Body of pancreas (tissue), 4 donors: ENCODE measurements at regions not wholly inside any gene's neighbourhood (a gene's known extent, or its start where the extent isn't known, plus 50 kb on each side); places are given as distances from the start of the nearest gene placed in this dataset.

ENCODE experiments used
- POLR2A ChIP-seq, 3 donors: fragments of 450-650 bp; IDR thresholded peaks; one replicate each; pipeline ENCODE4 v1.6.1; 2016; ENCODE audit warnings: antibody characterized with exemption in 3 of 3, mild to moderate bottlenecking in 2 of 3
- TF ChIP-seq, protein P1 (sequence below), 7 experiments: fragments of 450-650 bp in 4 of 7; fragments of 200-600 bp in 3 of 7; sonication (generic) in 3 of 7; IDR thresholded peaks; one replicate each; pipeline ENCODE4 v1.5.1; 2016 to 2019; ENCODE audit warnings: antibody characterized with exemption in 7 of 7

- TF ChIP-seq, protein P1, sequence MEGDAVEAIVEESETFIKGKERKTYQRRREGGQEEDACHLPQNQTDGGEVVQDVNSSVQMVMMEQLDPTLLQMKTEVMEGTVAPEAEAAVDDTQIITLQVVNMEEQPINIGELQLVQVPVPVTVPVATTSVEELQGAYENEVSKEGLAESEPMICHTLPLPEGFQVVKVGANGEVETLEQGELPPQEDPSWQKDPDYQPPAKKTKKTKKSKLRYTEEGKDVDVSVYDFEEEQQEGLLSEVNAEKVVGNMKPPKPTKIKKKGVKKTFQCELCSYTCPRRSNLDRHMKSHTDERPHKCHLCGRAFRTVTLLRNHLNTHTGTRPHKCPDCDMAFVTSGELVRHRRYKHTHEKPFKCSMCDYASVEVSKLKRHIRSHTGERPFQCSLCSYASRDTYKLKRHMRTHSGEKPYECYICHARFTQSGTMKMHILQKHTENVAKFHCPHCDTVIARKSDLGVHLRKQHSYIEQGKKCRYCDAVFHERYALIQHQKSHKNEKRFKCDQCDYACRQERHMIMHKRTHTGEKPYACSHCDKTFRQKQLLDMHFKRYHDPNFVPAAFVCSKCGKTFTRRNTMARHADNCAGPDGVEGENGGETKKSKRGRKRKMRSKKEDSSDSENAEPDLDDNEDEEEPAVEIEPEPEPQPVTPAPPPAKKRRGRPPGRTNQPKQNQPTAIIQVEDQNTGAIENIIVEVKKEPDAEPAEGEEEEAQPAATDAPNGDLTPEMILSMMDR (IDR thresholded peaks at IDR 0.05), result no peak
- TF ChIP-seq POLR2A (IDR thresholded peaks at IDR 0.05), result no peak
Observed at GRCh38 chr7:41013117-41013516, 689.8 kb downstream of the INHBA start.
